GM18511 (cell line): ENCODE measurements at regions not wholly inside any gene's neighbourhood (a gene's known extent, or its start where the extent isn't known, plus 50 kb on each side); places are given as distances from the start of the nearest gene placed in this dataset.

Experiments
- ATAC-seq: cut with Tn5 transposase; IDR thresholded peaks from one replicate; pipeline ENCODE4 v1.9.1; 2021; ENCODE audit warnings: mild to moderate bottlenecking, moderate library complexity; ENCODE audit not compliant: unreplicated experiment

GRCh38 chr2:37780387-37780676 lies 108.9 kb upstream of the CDC42EP3 start:
- ATAC-seq = no peak

- no peak for ATAC-seq
Observed at GRCh38 chr2:37781028-37781427, 109.6 kb upstream of the CDC42EP3 start.

GRCh38 chr2:37782155-37782673 lies 110.8 kb upstream of the CDC42EP3 start:
- ATAC-seq = no peak

- no peak for ATAC-seq
Observed at GRCh38 chr2:37782721-37783371, 111.4 kb upstream of the CDC42EP3 start.

- no peak for ATAC-seq
Observed at GRCh38 chr2:37783545-37783944, 112.1 kb upstream of the CDC42EP3 start.

GRCh38 chr2:37784071-37784758 lies 112.8 kb upstream of the CDC42EP3 start:
- ATAC-seq = no peak

GRCh38 chr2:37784759-37785149 lies 113.3 kb upstream of the CDC42EP3 start:
- no peak for ATAC-seq

- ATAC-seq = no peak
Observed at GRCh38 chr2:37786191-37786698, 114.8 kb upstream of the CDC42EP3 start.

- ATAC-seq = no peak
Observed at GRCh38 chr2:37786854-37787253, 115.4 kb upstream of the CDC42EP3 start.

GRCh38 chr2:37788602-37789209 lies 117.3 kb upstream of the CDC42EP3 start:
- ATAC-seq = no peak

- ATAC-seq = no peak
Observed at GRCh38 chr2:37790019-37790418, 118.6 kb upstream of the CDC42EP3 start.

- ATAC-seq = no peak
Observed at GRCh38 chr2:37790462-37790861, 119.0 kb upstream of the CDC42EP3 start.

GRCh38 chr2:37792366-37792765 lies 120.9 kb upstream of the CDC42EP3 start:
- no peak for ATAC-seq

GRCh38 chr2:37793004-37793403 lies 121.6 kb upstream of the CDC42EP3 start:
- ATAC-seq = no peak

GRCh38 chr2:37794717-37795116 lies 123.3 kb upstream of the CDC42EP3 start:
- ATAC-seq = no peak

- ATAC-seq = no peak
Observed at GRCh38 chr2:37795456-37795855, 124.0 kb upstream of the CDC42EP3 start.

GRCh38 chr2:37795938-37796337 lies 124.5 kb upstream of the CDC42EP3 start:
- no peak for ATAC-seq

GRCh38 chr2:37796481-37796880 lies 125.0 kb upstream of the CDC42EP3 start:
- no peak for ATAC-seq

GRCh38 chr2:37797081-37797480 lies 125.6 kb upstream of the CDC42EP3 start:
- ATAC-seq = no peak

GRCh38 chr2:37798315-37799005 lies 126.6 kb upstream of the RMDN2 start:
- ATAC-seq = no peak

- no peak for ATAC-seq
Observed at GRCh38 chr2:37800176-37800858, 124.8 kb upstream of the RMDN2 start.
